Hepatocyte (in vitro differentiated cells): ENCODE measurements at regions not wholly inside any gene's neighbourhood (a gene's known extent, or its start where the extent isn't known, plus 50 kb on each side); places are given as distances from the start of the nearest gene placed in this dataset.
"Not testable (repeated sequence)": the region's sequence is repeated elsewhere in the genome, so short reads cannot be mapped to it uniquely, and the experiment has no call there.

ENCODE experiments used
- CTCF ChIP-seq: fragments of 200-600 bp; sonication (generic); IDR thresholded peaks from 2 replicates; pipeline ENCODE4 v1.5.1; 2016; ENCODE audit warnings: antibody characterized with exemption, mild to moderate bottlenecking; ENCODE audit not compliant: poor library complexity
- EZH2 ChIP-seq: fragments of 200-600 bp; sonication (generic); IDR thresholded peaks from 2 replicates; pipeline ENCODE4 v1.6.1; 2016; ENCODE audit warnings: antibody characterized with exemption, mild to moderate bottlenecking, borderline replicate concordance

GRCh38 chr7:53187184-53187583 lies 151.8 kb downstream of the POM121L12 start:
- not testable (repeated sequence) for TF ChIP-seq EZH2, CTCF
